ENCODE measurements at regions not wholly inside any gene's neighbourhood (a gene's known extent, or its start where the extent isn't known, plus 50 kb on each side); places are given as distances from the start of the nearest gene placed in this dataset.

DNA sequence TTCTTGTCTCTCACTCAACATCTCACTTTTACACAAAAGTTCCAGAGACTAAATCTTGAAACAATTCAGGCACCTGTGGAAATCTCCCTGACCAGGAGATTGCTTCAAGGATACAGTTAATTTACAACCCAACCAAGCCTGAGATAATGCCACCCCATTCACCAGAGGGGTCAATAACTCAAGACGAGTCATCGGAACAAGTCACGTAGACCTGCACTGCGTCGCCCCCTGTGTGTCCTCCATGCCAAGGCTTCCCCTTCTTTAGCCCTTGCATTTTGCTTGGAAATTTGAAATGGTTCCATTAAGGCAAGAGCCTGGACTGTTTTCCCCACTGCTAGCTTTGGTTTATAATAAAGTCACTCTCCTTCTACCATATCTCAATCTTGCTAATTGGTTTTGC, 129.0 kb upstream of the NEO1 start:
- DNase-seq (ENCODE audit: low read depth, low spot score): peak; percentile 12

DNA sequence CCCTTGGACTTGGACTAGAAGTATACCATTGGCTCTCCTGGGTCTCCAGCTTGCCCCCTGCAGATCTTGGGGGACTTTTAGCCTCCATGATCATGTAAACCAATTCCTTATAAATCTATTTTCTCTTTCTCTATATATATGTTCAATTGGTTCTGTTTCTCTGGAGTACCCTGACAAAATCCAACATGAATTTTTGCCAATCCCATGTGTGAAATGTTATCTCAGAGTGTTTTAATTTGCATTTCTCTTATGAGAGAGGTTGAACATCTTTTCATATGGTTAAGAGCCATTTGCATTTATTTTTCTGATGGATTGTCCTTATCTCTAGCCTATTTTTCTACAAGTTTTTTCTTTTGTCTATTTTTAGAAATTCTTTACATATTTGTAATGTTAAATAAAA, 131.7 kb upstream of the NEO1 start:
- no peak for DNase-seq (ENCODE audit: low read depth, low spot score)

DNA sequence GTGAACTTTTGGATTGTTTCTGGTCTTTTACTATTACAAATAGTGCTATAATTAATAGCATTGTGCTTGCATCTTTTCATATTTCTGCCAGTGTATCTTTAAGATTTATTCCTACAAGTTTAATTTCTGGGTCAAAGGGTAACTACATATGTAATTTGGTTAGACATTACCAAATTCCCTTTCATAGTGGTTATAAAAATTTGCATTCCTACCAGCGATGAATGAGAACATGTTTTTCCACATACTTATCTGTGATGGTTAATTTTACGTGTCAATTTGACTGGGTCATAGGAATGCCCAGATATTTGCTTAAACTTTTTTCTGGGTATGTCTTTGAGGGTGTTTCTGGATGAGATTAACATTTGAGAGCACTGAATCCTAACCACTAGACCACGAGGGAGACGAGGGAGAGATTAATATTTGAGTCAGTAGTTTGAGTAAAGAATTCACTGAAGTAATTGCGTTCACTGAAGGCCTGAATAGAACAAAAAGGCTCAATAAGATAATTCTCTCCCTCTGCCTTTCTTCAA, 132.3 kb upstream of the NEO1 start:
- DNase-seq (ENCODE audit: low read depth, low spot score): no peak

DNA sequence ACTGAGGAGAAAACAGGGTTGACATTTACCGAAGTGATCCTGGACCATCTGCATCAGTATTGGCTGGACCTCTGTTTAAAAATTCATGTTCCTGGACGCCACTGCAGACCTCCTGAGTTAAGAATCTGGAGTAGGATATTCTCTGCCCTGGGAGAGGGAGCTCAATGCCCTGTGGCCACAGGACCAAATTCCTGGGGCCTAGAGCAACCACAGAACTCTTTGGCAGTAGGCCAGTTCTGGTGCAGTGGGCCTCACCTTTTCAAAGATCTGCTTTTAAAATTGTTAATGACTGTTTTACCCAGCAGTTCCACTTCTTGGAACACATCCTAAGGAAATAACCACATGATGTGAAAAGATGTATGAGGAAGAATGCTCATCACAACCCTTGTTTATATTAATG, 133.3 kb upstream of the ADPGK start:
- no peak for DNase-seq (ENCODE audit: low read depth, low spot score)

DNA sequence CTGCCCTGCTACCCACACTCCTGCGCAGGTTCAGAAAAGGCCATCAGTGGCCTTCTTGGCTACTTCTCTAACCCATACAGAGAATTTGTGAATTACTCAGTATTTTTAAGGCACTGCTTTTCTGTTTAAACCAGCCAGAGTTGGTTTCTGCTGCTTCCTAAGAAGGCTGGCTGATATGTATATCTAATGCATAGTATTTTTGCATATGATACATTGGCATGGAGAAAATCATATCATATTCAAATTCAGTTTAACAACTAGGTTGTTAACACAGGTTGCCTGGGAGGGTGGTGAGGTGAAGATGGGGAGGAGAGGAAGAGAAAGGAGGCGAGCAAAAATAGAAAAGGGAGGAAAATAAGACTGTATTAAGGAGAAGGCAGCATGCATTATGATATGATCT, 132.8 kb upstream of the ADPGK start:
- DNase-seq (ENCODE audit: low read depth, low spot score): no peak

DNA sequence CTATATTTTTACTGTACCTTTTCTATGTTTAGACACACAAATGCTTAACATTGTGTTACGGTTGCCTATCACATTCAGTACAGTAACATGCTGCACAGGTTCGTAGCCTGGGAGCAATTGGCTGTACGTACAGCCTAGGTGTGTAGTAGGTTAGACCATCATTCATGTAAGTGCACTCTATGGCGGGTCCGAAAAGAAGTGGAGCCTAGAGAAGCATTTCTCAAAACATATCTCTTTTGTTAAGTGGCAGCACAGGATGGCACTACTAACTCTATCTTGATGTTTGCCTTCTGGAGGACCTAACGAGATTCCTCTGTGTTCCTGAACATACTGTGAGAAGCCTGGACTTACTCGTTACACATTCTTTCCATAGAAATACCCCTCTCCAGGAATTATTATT, 132.3 kb upstream of the ADPGK start:
- no peak for DNase-seq (ENCODE audit: low read depth, low spot score)

DNA sequence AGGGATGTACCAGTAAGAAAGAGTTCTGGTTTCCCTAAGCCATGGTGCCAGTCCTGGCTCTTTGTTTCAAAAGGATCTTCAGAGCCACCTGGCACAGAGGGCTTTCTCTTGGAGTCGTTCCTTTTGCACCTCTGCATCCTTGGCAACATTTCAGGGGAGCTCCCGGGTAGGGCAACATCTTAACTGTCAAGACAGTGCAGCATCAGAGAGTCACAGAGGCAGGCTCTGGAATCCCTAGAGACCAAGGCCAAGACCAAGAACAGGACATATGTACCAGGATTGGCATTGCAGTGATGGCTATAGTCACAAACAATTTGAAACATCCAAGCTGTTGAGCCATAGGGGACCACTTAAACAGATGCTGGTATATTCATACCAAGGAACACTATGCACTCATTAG, 129.4 kb upstream of the ADPGK start:
- no peak for DNase-seq (ENCODE audit: low read depth, low spot score)

DNA sequence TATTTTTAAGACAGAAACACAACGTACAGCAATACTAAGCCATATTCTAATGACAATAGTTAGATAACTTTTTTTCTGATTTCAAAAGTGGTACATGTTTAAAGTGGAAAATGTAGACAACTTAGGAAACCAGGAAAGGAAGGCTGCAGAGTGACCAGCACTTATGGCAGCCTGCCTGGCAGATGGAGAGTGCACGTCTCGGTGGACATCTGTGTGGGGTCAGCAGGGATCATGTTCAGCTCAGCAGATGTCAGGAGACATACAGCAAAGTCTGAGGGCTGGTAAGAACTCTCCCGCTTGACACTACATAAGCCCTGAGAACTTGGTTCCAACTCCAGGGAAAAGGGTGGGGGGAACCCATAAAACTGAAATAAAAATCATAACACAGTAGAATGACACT, 128.6 kb upstream of the ADPGK start:
- DNase-seq (ENCODE audit: low read depth, low spot score): no peak

DNA sequence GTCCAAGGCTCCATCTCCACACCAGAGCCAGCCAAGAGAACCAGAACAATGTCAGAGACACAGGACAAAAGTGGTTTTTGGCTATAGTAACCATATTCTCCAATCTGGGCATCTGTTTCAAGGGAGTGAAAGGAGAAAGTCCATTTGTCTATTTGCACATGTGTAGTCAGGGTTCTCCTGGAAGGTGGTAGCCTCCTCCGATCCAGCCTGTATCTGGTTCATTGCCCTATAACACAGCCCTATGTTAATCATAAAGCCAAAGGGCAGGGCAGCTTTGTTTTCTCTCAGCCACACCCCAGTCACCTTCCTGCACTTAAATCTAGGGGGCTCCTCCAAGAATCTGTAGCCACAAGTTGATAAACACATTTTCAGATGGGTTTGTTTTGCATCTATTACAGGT, 128.1 kb upstream of the ADPGK start:
- DNase-seq (ENCODE audit: low read depth, low spot score): no peak

DNA sequence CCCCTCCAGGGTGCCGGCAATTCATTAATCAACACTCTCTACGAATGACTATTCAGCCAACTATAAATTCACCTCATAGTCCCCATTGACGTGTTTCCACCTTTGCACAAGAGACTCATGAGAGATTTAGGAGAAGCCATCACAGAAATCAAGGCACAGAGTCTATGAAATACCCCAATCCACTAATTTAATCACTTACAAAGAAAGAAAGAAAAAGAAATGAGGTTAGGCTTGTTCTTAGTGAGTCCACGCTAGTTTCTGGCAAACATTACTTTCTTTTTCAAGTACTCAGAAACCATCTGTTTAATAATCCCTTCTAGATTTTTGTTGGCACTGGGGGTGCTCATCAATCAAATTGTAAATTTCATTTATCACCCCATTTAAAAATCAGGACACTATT, 125.2 kb upstream of the ADPGK start:
- DNase-seq (ENCODE audit: low read depth, low spot score): no peak

DNA sequence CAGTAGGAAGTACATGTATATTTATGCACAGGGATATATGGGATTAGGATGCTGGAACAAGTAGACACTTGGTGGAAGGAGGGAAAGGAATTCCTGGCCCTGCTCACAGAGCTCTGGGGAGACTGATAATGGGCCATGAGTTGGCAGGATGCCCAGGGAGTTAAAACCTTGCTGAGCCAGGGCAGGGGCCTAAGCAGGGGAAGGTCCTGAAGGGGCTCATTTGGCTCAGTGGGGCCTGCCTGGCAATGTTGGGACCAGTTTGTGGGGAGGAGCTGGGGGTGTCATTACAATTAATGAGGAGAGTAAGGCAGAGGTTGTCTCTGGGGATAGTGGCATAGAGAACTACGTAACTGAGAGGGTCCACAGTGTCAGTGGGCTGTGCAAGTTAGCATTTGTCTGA, 124.2 kb upstream of the ADPGK start:
- no peak for DNase-seq (ENCODE audit: low read depth, low spot score)

DNA sequence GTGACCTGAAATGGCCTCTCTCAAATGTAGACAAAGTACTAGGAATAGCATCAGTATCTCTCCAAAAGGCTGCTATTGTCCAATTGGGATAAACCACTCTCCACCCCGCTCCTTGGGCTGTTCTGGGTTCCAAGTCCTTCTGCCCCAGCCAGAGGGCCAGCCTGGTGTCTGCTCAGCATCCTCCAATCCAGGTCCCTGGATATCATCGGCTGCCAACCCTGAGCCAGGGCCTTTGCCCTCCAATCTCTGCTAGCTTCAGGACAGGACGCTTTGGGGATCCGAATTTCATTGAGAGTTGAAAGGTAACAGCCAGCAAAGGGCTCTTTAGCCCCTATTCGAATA, 119.3 kb upstream of the ADPGK start:
- DNase-seq (ENCODE audit: low read depth, low spot score): no peak

DNA sequence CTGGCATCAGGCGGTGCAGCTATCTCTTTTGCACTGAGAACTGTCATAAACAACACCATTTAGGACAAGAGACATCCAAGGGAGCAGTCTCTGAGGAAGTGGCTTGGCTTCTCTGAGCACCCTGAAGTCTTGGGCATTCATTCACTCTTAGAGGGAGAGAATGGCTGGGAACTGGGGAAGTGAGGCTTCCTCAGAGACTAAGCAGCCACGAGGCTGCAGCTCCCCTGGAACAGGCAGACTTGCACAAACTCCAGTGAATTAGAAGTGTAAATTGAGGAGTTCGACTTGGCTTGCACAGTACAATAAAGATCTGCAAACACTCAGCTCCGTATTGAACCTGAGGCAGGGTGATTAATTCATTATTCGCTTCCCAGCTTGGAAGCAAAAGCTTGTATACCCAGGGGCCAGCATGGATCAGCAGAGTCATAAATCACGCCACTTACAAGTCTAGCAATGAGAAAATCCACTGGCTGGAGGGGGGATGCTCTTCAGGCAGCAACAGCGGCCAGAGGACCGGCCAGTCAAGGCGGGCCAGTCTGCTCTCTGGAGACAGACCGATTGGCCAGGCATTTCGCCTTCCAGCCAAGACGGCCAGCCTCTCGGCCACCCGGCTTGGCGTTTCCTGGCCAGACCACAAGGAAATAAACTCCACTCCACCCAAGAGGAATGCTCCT, 118.8 kb upstream of the ADPGK start:
- no peak for DNase-seq (ENCODE audit: low read depth, low spot score)

DNA sequence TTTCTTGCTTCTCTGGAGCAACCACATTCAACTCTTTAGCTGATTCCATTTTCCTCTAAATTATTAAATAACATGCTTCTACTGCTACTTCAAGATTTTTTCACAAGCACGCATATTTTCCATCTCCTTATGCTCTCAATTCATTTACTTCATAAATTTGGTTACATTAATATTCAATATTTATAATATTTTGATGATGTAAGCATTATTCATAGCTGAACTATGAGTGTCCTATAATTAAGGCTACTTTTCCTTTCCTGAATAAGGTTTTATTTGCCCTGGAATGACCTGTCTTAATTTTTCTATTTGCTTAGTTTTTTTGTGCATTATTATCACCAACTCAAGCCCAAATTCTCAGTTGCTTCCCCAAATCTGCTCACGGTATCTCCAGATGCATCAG, 109.4 kb upstream of the ADPGK start:
- DNase-seq (ENCODE audit: low read depth, low spot score): no peak

DNA sequence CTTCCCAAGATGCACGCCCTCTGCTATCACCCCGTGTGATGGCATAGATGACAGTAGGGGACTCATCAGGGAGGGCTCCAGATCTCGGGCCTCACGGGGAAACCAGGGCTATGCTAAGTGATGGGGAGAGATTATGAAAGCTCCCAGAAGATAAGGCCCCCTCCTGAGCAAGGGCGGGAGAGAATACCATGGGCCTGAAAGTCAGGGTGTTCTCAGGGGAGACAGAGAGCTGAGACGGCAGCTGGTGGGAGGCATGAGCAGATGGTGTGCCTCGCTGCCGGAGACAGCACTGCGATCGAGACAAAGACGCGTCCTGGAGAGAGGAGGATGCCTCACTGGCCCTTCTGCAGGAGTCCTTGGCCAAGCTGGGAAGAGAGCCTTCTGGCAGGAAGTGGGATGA, 106.5 kb upstream of the ADPGK start:
- DNase-seq (ENCODE audit: low read depth, low spot score): no peak

DNA sequence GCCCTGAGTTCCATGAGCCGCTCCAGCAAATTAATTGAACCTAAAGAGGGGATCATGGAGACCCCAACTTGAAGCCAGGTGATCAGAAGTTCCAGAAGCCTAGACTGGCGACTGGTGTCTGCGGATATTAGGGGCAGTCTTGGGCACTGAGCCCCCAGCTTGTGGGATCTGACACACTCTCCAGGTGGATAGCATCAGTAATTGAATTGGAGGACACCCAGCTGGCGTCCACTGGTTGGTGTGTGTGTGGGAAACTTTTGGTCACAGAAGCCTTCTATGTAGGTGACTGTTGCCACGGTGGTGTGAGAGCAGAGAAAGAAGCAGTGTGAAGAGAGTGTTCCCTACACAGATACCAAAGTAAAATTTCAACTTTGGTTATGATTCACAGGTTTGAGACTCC, 106.0 kb upstream of the ADPGK start:
- DNase-seq (ENCODE audit: low read depth, low spot score): no peak

DNA sequence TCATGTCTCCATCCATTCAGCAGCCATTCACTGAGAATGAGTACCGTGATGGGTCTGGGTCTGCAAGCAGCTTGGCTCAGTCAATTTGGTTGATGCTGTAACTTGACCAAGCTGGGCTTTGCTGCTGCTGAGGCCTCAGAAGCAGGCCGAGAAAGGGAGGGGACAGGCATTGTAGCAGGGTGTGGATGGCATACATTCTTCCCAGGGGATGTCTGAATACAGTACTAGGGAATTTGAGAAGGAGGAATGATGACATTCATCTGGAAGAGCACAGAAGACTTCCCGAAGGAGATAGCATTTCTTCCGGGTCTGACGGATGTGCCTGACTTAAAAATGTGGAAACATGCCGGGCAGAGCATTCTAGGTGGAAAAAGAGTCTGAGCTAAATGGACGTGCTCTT, 105.3 kb upstream of the ADPGK start:
- no peak for DNase-seq (ENCODE audit: low read depth, low spot score)

DNA sequence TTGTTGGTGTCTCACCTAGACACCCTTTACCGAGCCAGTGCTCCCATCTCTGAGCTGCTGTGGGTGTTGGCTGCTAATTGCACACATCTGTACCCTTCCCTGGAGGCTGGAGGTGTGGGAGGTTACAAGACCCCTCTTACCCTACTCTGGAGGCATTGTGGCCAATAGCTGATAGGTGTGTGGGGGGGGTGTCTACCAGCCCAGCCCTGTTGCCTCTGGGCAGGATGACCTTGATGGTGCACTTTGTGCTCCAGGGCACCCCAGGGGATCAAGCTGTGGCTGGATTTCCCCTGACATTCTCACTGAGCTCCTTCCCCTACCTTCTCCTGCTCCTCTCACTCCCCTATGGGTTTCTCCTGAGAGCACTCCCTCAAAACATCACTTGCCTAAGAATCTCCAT, 104.7 kb upstream of the ADPGK start:
- no peak for DNase-seq (ENCODE audit: low read depth, low spot score)

DNA sequence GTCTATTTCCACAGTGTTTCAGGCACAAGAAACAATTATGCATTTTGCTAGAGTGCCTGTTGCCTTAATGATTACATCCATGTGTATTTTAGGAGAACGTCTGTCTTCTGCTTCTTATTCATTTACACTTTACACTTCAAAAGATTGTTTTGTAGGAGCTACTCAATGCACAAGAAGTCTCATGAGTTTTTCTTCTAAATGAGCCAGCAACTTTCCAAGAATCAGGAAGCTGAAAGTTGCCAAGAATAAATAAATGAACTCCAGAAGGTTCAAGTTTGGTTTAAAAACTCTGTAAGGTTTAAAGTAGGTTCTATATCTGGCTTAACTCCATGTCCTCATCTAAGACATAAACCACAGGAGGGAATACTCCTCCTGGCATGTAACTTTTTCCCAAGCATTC, 103.8 kb upstream of the ADPGK start:
- DNase-seq (ENCODE audit: low read depth, low spot score): no peak

DNA sequence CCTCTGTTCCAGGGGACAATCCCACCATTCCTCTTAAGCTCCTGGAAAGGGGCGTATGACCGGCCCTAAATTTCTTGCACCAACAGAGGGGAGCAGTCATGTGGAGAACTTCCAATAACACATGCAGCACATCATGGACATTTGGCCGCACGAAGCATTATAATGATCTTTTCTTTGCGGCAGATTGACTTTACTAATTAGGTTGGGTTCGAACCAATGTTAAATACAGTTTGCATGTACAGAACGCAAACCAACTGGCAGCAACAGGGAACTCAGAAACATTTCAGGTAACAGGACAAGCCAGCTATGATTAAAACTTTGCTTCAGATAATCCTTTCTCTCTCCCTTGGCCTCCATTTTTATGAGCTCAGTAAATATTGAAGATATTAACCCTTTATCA, 100.8 kb upstream of the ADPGK start:
- DNase-seq (ENCODE audit: low read depth, low spot score): no peak

DNA sequence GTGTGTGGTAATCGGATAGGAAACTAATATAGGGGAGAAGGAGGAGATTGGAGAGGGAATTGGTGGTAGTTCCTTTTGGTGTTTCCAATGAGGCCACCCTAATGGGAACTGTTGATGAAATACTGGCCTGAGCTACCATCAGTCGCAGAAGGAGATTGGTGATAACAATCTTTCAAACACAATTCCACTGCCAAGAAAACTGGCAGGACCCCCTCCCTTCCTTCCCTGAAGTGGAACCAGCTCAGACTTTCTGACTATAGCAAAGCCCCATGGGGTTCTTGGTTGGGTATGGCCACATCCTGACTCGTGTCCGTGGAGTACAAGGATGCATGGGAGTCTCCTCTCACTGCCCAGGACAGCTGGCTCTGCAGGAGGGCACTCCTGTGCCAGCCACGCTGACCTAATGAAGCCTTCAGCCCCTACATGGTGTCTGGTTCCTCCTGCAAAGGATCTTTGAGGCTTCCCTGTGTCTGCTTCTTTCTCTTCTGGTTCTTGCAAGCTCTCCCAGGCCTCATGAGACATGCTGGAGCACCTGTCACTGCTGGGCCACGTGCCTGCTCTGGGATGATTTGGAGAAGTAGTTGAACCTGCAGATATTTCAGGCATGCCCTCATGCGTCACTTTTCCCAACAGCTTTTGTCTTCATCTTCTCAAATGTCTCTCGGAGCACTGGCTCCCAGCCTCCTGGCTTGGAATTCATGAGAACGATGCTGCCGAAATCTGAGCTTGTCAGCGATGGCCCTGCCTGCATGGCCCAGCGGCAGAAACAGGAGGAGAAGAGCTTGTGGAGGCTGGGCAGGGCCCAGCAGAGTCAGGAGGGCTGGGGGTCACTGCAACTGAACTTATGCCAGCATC, 90.0 kb upstream of the ADPGK start:
- DNase-seq (ENCODE audit: low read depth, low spot score): no peak

DNA sequence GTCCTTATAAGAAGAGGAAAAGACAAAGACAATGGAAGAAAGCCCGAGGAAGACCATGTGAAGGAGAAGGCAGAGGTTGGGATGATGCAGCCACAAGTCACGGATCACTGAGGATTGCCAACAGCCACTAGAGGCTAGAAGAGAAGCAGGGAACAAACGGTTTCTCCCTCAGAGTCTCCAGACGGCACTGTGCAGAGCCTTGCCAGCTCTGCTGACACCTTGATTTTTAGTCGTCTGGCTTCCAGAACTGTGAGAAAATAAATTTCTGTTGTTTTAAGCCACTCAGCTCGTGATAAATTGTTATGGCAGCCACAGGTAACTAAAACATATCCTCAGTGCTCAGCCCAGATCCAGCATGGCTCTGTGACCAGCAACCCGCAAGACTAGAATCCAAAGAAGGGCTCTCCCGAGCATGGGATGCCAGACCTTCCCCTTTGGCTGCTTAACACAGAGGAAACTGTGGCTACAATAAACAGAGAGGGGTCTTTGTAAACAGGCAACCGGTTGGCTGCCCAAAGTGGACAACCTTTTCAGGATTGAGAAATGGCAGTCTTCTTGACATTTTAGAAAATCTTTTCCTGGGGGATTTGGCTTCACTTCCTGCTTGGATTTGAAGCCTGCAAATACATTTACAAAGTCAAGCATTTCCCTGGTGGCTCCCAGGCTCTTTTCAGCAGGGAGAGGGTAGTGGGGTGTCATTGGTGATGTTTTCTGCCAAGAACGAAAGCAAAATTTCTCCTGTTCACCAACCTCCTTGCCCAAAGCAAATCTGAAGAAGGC, 88.7 kb upstream of the ADPGK start:
- no peak for DNase-seq (ENCODE audit: low read depth, low spot score)

Measured in iPS DF 19.7 (cell line).